Mammary epithelial cell (primary cell): ENCODE measurements at regions not wholly inside any gene's neighbourhood (a gene's known extent, or its start where the extent isn't known, plus 50 kb on each side); places are given as distances from the start of the nearest gene placed in this dataset.

Source experiments
- EZH2 ChIP-seq: IDR thresholded peaks from 2 replicates; pipeline ENCODE4 v1.6.1; 2012; ENCODE audit warnings: low read length, inconsistent platforms, borderline replicate concordance
- TF ChIP-seq, protein P1 (sequence below), 2 donors: IDR thresholded peaks in 1 of 2; conservative IDR thresholded peaks in 1 of 2; 2 replicates each; pipeline ENCODE4 v1.5.1; 2011 to 2012; ENCODE audit warnings: inconsistent platforms in 2 of 2, low read length in 2 of 2, mild to moderate bottlenecking in 2 of 2, control low read depth in 1 of 2, low read depth in 1 of 2; ENCODE audit not compliant: insufficient read depth in 1 of 2; ENCODE audit errors: extremely low read depth in 1 of 2

DNA sequence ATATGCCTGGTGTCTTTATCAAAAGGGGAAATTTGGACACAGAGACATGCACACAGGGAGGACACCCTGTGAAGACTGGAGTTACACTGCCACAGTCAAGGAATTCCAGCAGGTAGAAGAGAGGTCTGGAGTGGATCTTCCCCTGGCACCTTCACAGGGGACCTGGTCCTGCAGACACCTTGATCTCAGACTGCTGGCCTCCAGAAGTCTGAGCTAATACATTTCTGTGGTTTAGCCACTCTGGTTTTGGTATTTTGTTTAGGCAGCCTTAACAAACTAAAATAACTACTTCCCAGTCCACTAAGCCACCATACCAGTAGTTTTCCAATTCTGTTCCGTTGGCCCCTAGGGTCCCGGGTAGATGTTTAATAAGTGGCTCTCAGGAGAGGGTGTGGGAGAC is 164.7 kb downstream of the SETD4 start:
- TF ChIP-seq, protein P1, sequence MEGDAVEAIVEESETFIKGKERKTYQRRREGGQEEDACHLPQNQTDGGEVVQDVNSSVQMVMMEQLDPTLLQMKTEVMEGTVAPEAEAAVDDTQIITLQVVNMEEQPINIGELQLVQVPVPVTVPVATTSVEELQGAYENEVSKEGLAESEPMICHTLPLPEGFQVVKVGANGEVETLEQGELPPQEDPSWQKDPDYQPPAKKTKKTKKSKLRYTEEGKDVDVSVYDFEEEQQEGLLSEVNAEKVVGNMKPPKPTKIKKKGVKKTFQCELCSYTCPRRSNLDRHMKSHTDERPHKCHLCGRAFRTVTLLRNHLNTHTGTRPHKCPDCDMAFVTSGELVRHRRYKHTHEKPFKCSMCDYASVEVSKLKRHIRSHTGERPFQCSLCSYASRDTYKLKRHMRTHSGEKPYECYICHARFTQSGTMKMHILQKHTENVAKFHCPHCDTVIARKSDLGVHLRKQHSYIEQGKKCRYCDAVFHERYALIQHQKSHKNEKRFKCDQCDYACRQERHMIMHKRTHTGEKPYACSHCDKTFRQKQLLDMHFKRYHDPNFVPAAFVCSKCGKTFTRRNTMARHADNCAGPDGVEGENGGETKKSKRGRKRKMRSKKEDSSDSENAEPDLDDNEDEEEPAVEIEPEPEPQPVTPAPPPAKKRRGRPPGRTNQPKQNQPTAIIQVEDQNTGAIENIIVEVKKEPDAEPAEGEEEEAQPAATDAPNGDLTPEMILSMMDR (conservative IDR thresholded peaks at IDR 0.05 in 1 of 2, IDR thresholded peaks at IDR 0.05 in 1 of 2; ENCODE audit: extremely low read depth in 1 of 2, insufficient read depth in 1 of 2, low read depth in 1 of 2, low read length in 2 of 2) = no peak
- TF ChIP-seq EZH2 = no peak
